IPS DF 4.7 (cell line): ENCODE measurements at regions not wholly inside any gene's neighbourhood (a gene's known extent, or its start where the extent isn't known, plus 50 kb on each side); places are given as distances from the start of the nearest gene placed in this dataset.
"Not testable (repeated sequence)": the region's sequence is repeated elsewhere in the genome, so short reads cannot be mapped to it uniquely, and the experiment has no call there.

Experiments
- DNase-seq: peaks from one replicate; pipeline ENCODE4 v3.0.0-alpha.2; 2013; ENCODE audit warnings: low spot score; ENCODE audit errors: extremely low read depth

DNA sequence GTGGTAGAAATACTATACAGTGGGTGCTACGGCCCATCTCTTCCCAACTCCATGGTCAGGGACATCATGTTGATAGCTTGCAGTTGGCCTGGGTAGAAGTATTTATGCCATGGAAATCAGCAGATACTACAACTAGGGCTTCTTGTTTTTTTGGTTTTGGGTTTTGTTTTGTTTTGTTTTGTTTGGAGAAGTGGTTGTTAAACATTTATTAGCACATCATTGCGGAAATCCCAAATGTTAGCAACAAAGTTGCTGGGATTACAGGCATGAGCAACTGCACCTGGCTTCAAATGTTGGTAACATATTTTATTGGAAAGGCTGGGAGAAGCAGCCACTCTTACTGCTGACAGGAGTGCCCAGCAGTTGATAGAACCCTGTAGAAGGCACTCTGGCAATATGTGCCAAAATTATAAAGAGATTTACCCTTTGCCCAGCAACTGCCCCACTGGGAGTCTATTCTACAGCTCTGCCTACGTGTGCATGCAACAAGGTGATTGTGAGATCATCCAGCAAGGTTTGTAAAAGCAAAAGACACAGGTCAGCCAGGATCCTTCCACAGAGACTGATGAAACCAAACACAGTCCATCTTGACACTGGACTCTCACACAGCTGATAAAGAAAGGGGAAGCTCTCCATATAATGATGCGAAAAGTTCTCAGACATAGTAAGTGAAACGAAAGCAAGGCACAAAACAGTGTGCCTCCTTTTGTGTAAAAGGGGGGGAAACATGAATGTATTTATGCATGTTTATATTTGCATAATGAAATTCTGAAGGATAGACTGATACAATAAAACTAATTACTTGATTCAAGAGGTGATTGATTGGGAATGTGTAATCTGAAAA, 314.4 kb downstream of the ANAPC1 start:
- not testable (repeated sequence) for DNase-seq

DNA sequence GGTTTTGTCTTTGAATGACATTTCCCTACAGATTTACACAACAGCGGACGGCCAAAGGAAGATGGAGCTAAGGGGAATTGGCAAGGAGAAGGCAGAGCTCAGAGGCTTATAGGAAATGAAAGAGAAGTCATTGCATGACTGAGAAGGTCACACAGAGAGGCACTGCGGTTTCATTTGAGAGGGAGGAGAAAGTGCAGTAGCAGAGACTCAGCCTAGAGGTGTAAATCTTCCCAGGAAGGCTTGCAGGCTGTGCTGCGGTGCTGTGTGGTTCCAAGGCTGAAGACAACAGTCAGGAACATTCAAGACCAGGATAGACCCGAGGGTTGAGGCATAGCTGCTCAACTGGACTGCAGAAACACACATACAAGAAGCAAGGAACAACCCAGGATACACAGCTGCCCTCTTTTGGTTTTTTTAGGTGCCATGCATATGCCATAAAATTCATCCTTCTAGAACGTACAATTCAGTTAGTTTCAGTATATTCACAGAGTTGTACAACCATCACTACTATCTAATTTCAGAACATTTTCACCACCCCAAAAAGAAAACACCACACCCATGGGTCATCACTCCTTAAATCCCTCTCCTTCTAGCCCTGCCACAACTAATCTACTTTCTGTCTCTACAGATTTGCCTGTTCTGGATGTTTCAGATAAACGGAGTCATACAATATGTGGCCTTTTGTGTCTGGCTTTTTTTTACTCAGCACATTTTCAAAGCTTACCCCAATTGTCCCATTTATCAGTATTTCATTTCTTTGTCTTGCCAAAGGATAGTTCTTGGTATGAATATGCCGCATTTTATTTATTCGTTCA, 313.5 kb downstream of the ANAPC1 start:
- not testable (repeated sequence) for DNase-seq

DNA sequence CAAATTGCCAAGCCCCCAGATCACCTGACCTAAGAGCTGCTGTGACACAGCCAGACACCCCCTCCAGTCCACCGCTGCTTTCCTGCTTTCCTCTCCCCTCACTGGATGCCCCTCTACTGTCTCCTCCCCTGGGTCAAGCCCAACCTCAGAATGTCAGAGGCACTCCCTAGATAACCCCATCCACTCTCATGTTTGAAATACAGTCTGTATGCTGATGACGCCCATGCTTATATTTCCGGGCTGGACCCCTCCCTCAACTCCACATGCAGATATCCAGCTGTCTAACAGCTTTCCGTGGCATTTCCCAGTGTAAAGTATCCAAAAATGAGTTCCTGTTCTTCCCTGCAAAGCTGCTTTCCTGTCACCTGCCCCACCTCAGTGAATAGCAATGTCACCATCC, 309.2 kb downstream of the ANAPC1 start:
- DNase-seq, result not testable (repeated sequence)

DNA sequence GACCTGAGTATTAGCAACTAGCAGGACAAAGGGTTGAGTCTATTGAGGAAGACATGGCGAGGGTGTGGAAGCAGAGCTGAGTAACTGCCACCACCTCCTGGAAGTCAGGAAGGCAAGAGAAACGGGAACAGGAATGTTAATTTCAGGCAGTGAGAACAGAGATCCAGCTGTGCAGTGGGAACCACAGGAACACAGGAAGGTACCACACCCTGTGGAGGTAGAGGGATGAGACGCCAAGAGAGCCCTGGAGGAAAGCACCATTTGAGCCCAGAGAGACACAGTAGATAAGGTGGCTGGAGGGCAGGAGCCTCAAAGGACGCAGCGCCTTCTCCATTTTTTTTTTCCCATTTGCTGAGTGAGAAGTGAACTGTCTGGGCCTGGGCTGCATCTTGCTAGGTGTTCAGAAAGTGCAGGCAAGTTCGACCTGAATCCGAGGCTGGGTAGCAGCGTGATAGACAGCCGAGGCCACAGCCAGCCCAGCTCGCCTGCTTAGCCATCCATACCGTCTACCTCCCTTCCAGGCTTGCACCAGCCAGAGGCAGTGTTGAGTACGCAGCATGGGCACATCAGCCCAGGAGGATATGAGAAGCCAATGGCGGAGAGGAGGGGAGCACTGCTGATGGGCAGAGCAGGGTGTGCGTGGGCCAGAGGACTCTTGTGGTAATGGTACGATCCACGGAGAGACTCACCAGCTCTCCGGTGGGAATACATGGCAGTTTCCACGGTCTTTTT, 306.7 kb downstream of the ANAPC1 start:
- DNase-seq, result not testable (repeated sequence)

DNA sequence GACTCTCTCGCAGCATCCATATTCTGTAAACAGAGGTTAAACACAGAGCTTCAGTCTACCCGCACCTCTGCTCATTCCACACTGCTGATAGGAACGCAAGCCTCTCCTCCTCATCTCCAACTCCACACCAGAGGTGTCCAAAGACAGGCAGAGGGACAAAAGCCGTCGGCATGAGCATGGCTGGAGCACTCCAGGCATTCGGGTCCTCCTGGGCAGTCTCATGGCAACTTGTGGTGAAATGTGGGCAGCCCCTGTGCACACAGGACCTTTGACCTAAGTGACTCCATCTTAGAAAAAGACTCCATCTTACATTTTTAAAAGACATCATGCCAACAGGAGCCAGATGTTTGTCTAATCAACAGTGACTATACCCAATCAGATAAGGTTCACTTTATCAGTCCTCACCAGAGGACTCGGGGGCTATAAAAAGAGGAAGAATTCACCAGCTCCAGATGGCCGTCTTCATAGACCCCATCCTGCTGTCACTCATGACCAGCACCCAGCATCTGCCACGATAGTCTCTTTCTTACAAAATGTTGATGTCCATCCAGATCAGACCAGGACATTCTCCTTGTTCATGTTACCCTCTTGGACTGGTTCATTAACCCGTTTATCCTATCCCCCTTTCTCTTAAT, 304.4 kb downstream of the ANAPC1 start:
- DNase-seq, result not testable (repeated sequence)

DNA sequence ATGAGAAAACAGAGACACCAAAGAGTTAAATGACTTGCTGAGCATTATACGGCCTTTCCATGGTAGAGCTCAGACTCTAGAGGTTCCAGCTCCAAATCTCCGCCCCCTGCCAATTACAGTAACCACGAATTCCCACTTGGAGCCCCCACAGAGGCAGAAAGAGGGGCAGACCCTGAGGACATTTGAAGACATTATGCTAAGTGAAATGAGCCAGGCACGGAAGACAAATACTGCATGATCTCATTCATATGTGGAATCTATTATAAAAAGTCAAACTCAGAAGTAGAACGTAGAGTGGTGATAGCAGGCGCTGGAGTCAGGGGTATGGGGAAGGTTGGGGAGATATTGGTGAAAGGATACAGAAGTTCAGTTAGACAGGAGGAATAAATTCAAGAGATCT, 303.4 kb downstream of the ANAPC1 start:
- DNase-seq, result not testable (repeated sequence)

DNA sequence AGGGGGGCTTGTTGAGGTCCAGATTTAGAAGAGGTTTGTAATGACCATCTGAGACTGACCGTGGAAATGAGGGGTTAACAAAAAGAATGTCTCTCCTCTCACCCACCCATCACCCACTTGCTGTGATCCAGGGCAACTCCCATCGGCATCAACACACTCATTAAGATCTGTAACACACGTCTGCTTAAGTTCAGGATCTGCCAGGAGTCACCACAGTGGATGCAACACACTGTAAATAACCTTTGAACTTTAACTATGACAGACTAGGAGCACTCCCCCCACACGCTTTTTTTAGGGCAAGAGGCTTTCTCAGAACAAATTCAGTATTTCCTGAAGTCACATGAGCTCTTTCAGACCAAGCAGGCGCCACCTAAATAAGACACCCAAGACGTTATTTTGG, 301.9 kb downstream of the ANAPC1 start:
- DNase-seq, result not testable (repeated sequence)

DNA sequence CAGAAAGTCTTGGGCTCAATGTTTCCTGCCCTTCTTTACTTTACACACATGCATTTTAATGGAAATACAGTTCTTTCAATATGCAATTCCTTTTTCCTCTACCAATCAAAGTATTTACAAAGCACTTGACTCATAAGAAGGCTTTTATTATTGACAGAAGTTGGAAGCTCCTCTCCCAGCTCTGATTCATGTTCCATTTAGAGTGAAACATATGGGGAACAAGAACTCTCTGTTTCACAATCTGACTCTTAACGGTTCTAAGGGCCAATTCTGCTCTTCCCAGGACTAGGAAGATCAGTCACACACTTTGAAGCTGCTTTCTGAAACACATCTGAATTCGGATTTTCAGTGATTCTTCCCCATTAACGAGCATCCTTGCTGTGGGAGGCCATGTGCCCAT, 300.5 kb downstream of the ANAPC1 start:
- not testable (repeated sequence) for DNase-seq

DNA sequence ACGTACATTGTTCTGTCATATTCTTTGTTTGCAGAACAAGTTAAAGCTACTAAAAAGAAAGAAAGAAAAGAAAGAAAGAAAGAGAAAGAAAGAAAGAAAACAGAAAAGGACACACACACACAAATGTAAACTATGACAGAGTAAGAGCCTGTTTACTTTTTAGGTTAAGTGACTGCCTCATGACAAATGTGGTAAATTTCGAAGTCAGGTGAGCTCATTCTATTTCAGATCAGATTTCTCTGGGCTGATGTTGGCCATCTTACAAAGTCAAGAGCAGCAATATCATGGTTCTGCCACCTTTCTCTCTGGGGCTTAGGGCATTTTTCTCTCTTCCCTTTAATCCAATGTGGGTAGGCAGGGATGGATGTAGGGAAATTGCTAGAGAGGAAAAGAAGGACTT, 299.5 kb downstream of the ANAPC1 start:
- DNase-seq, result not testable (repeated sequence)

DNA sequence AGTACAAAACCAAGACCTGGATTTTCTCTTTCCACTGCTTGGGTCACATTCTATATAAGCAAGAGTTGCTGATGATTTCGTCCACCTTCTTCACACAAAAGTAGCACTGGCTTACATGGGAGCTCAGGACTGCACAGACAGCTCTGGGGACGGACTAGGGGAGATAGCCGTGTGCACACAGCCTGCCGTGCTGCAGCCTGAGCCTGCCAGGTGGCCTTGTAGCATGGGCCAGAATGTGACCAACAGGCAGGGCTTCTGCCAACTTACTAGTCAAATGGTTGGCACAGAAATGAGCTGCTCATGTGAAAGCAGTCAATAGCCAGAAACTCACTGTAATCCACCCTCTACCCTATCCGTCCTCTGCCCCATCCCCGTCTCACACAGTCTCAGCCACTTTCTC, 299.0 kb downstream of the ANAPC1 start:
- DNase-seq, result not testable (repeated sequence)

DNA sequence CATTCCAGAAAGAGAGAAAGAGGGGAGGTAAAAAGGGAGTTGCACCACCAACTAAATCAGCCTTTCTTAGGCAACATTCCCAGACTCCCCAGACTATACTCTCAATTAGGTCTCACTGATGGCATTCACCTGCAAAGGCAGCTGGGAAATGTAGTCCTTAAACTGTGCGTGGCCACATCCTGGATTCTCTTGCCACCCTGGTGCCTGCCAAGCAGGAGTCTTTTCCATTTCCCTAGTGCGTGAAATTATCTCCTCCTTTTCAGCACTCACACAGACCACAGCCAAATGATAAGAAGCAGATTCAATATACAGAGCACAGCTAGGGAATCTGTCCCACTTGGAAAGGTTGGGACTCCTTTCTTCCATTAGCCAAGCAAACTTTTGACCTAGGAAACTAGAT, 298.0 kb downstream of the ANAPC1 start:
- not testable (repeated sequence) for DNase-seq

DNA sequence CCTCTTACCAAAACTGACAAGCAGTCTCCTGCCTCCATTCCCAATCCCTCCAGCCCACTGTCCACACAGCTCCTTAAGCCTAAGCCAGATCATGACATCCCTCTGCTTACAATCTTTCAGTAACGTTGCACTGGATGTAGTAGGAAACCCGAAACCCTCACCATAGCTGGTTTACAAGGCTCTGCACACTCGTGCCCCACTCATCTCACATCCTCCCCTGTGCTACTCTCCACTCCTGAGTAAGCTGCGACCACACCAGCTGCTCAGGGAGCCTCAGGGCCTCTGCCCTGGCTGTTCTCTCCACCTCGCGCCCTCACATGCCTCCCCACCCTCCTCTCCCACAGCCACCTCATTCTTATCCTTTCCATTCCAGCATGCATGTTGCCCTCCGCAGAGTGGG, 288.9 kb downstream of the ANAPC1 start:
- not testable (repeated sequence) for DNase-seq

DNA sequence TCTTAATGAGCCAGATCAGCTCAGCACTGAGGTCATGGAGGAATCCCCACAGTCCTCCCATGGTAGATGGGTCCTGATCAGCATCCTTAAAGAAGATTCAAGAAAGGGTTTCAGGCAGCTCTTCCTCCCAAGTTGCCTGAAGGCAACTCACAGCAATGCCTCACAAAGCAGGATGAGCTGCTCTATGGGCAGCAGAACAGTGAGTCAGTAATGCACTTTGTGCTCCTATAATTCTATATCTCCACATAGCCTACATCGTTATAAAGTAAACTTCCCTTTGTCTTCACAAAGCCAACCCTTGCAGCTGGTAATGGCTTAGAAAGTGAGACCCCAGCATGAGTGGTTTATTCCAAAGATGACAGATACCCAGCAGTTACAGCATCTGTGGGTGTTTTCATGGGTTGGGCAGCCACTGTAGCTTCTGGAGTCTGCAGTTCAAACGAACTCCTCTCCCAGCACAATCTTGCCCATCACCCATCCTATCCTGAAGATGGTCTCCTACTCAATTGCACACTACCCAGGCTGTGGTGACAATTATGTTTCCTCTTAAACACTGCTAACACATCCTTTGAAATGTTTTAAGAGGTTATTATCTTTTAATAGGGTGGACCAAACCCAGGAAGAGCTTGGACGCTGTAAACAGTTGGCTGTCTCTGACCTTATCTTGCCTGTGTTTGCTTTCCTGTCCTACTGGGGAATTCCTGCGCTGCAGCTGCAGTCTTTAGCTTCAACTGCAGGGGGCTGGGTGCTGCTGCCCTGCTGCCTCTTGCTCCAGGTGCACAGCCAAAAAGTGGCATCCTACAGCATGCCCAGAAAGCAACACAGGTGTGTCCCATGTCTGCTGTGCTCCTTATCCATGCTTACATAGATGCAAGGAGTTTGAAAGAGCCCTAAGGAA, 286.9 kb downstream of the ANAPC1 start:
- DNase-seq, result not testable (repeated sequence)

DNA sequence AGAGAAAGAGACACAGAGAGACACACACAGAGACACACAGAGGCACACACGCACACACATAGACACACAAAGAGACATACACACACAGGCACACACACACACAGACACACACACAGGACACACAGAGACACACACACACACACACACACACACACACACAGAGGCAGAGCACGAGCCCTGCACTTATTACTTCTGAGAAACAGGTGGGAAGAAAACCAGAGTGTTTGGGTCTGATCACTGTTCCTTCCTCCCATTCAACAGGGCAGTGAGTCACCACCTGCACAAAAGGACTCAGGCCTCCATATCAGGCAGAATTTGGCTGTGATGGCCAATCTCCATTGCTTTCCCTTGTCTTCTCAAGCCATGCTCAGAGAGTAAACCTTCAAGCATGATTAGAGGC, 285.0 kb downstream of the ANAPC1 start:
- DNase-seq, result not testable (repeated sequence)

DNA sequence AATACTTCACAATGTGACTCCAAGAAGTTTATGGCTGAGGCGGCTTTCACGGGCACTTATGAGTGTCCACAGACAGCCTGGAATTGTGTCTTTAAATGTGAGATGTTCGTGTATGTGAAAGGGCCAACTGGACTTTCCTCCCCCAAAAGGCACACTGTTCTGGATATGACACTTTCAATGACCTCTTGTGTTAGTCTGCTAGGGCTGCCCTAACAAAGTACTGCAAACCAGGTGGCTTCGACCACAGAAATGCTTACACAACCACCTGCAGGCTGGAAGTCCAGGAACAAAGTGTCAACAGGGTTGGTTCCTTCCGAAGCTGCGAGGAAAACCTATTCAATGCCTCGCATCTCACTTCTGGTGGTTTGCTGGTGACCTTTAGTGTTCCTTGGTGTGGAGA, 281.7 kb downstream of the ANAPC1 start:
- not testable (repeated sequence) for DNase-seq

DNA sequence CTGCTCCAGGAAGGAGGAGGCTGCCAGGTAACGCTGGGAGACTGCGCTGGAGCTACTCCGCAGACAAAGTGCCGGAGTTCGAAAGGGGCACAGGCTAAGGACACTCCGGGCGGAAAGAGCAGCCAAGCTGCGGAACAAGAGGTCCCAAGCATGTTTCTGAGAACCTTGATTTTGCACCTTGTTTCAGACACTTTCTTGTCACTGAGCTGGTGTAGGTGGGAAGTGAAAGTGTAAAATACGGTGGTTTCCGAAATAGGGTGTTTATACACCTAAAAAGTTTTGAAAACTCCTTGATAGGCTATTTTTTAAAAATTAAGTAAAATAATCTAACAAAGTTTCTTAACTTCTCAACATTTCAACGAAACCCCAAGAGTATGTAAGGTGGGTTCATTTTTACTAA, 278.2 kb downstream of the ANAPC1 start:
- not testable (repeated sequence) for DNase-seq

DNA sequence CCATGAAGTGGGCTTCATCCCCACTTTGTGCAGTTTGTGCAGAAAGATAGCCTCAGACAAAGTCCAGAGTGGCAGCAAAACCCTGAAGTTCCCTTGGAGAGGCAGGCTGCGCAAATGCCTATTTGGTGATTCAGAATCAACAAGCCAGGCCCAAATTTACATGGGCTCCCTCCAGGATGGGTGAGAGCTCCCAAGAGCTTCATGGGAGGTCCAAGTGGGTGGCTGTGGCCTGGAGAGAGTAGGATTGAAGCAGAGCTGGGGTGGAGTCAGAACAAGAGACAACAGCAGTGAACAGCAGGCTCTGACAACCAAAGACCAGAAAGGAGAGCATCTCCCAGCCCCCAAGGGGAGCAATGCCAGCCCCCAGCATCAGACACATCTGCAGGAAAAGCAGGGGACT, 277.4 kb downstream of the ANAPC1 start:
- DNase-seq, result not testable (repeated sequence)

DNA sequence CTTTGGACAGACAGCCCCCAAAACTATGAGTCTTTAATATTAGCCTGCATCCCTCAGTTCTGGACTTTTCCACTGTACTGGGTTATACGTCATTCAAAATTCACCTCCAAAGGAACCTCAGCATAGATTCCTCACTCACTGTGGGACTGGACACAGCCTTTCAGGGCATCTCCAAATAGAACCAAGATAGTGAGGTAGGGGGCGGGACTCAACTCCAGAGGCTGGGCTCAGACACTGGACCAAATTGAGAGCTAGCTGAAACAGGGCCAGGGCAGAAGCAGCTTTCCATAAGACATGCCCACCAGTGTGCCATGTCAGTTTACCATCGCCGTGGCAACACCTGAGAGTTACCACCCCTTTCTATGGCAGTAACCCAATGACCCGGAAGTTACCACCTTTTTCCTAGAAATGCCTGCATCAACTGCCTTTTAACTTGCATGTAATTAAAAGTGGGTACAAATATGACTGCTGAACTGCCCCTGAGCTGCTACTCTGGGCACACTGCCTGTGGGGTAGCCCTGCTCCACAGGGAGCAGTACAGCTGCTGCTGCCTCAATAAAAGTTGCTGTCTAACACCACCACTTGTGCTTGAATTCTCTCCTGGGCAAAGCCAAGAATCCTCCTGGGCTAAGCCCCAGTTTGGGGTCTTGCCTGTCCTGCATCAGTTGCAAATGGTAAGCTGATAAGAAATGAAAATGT, 274.7 kb downstream of the ANAPC1 start:
- DNase-seq, result not testable (repeated sequence)

DNA sequence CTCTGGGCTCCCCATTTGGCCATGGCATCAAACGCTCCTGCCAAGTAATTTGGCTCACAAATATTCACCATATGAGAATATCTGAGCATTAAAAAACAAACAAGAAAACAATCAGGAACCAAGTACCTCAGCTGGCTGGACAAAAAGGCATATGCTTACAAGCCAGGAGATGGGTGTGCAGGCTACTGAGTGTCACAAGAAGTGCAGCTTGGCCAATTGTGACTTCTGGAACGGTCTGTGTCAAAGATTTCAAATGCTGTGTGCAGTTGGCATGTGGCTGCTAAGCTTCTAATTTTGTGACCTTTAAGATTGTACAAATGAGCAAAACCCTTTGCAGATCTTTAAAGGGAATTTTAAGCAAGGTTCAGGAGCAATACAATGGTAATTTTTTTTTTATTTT, 274.0 kb downstream of the ANAPC1 start:
- not testable (repeated sequence) for DNase-seq
